ENCODE measurements at regions not wholly inside any gene's neighbourhood (a gene's known extent, or its start where the extent isn't known, plus 50 kb on each side); places are given as distances from the start of the nearest gene placed in this dataset.

- no peak for ATAC-seq (ENCODE audit: insufficient number of reproducible peaks, low FRiP score, low read depth)
- H3K36me3 ChIP-seq: no peaks in the 10 kb centered on the region
- DNase-seq (ENCODE audit: low spot score): no peak
- no peaks in the 10 kb centered on the region for H3K27me3 ChIP-seq (replicated peaks; ENCODE audit: insufficient read depth)
- H3K4me3 ChIP-seq: no peak overlapping the region
- no peak overlapping the region for H3K27ac ChIP-seq
- peak; percentile 34 for TF ChIP-seq CTCF (IDR thresholded peaks at IDR 0.05)
- H3K9me3 ChIP-seq: no peaks in the 10 kb centered on the region
- H3K4me1 ChIP-seq (ENCODE audit: control insufficient read depth in 1 of 2, low read depth in 2 of 2): no peaks in the 10 kb centered on the region
These were observed 570.1 kb downstream of the PLCL1 start for GRCh38 chr2:198374375-198375082.

GRCh38 chr2:198371921-198372543 lies 567.6 kb downstream of the PLCL1 start:
- no peak for TF ChIP-seq CTCF (IDR thresholded peaks at IDR 0.05)
- Histone ChIP-seq H3K27me3 (replicated peaks; ENCODE audit: insufficient read depth) (no peaks in the 10 kb centered on the region), H3K9me3 (no peaks in the 10 kb centered on the region), H3K4me3 (no peak overlapping the region), H3K36me3 (no peaks in the 10 kb centered on the region), H3K27ac (no peak overlapping the region), H3K4me1 (ENCODE audit: control insufficient read depth in 1 of 2, low read depth in 2 of 2) (no peaks in the 10 kb centered on the region)
- DNase-seq (ENCODE audit: low spot score) (no peak), ATAC-seq (ENCODE audit: insufficient number of reproducible peaks, low FRiP score, low read depth) (no peak)

GRCh38 chr2:198371329-198371728 lies 566.9 kb downstream of the PLCL1 start:
- H3K27me3 ChIP-seq (replicated peaks; ENCODE audit: insufficient read depth): no peaks in the 10 kb centered on the region
- DNase-seq (ENCODE audit: low spot score) (no peak), ATAC-seq (ENCODE audit: insufficient number of reproducible peaks, low FRiP score, low read depth) (no peak)
- H3K4me3 ChIP-seq: no peak overlapping the region
- no peaks in the 10 kb centered on the region for H3K4me1 ChIP-seq (ENCODE audit: control insufficient read depth in 1 of 2, low read depth in 2 of 2)
- H3K36me3 ChIP-seq: no peaks in the 10 kb centered on the region
- TF ChIP-seq CTCF (IDR thresholded peaks at IDR 0.05): no peak
- no peaks in the 10 kb centered on the region for H3K9me3 ChIP-seq
- no peak overlapping the region for H3K27ac ChIP-seq

GRCh38 chr2:198368089-198368488 lies 563.7 kb downstream of the PLCL1 start:
- DNase-seq (ENCODE audit: low spot score): no peak
- Histone ChIP-seq H3K4me3 (no peak overlapping the region), H3K36me3 (no peaks in the 10 kb centered on the region), H3K9me3 (no peaks in the 10 kb centered on the region), H3K27ac (no peak overlapping the region), H3K27me3 (replicated peaks; ENCODE audit: insufficient read depth) (no peaks in the 10 kb centered on the region), H3K4me1 (ENCODE audit: control insufficient read depth in 1 of 2, low read depth in 2 of 2) (no peaks in the 10 kb centered on the region)
- no peak for ATAC-seq (ENCODE audit: insufficient number of reproducible peaks, low FRiP score, low read depth)
- no peak for TF ChIP-seq CTCF (IDR thresholded peaks at IDR 0.05)

- ATAC-seq (ENCODE audit: insufficient number of reproducible peaks, low FRiP score, low read depth) (no peak), DNase-seq (ENCODE audit: low spot score) (no peak)
- Histone ChIP-seq H3K4me3 (no peak overlapping the region), H3K27me3 (replicated peaks; ENCODE audit: insufficient read depth) (no peaks in the 10 kb centered on the region), H3K27ac (no peak overlapping the region), H3K36me3 (no peaks in the 10 kb centered on the region), H3K4me1 (ENCODE audit: control insufficient read depth in 1 of 2, low read depth in 2 of 2) (no peaks in the 10 kb centered on the region), H3K9me3 (no peaks in the 10 kb centered on the region)
- TF ChIP-seq CTCF (IDR thresholded peaks at IDR 0.05): no peak
These were observed 558.3 kb downstream of the PLCL1 start for GRCh38 chr2:198362740-198363139.
